ENCODE measurements at regions not wholly inside any gene's neighbourhood (a gene's known extent, or its start where the extent isn't known, plus 50 kb on each side); places are given as distances from the start of the nearest gene placed in this dataset.

GRCh38 chr4:111263836-111264235, 641.0 kb upstream of the PITX2 start:
- in situ Hi-C loops (cut with MboI) (no loop called here), intact Hi-C loops (cut with micrococcal nuclease; ENCODE audit: unreplicated experiment) (no loop called here)
- no peak overlapping the region for H3K9ac ChIP-seq (ENCODE audit: control insufficient read depth, insufficient read depth, low read length)
- no peak overlapping the region for H3K27ac ChIP-seq (ENCODE audit: control insufficient read depth, insufficient read depth)
- WGBS (ENCODE audit: insufficient coverage, insufficient replicate concordance, low lambda C conversion rate, missing lambda C conversion rate) = 23% methylated on average over 5 of the region's 5 CpGs
- CTCF ChIA-PET = no interaction called here
- no peak overlapping the region for H3K4me2 ChIP-seq (ENCODE audit: control insufficient read depth, insufficient read depth)
- DNase-seq (ENCODE audit: low read depth, low spot score) (no peak), ATAC-seq (no peak), FAIRE-seq (no peak)
- H3K4me1 ChIP-seq (ENCODE audit: control insufficient read depth, insufficient read depth, low read length) = no peaks in the 10 kb centered on the region
- SMC1A ChIA-PET (ENCODE audit: uncharacterized antibody, unreplicated experiment) = no interaction called here
- no peak for TF ChIP-seq POLR2A (IDR thresholded peaks at IDR 0.05; ENCODE audit: low read depth, low read length)
- TF ChIP-seq ZNF622 (IDR thresholded peaks at IDR 0.05) = no peak
- no peak for TF ChIP-seq HDAC6 (IDR thresholded peaks at IDR 0.05; ENCODE audit: unreplicated experiment)
- no peak for TF ChIP-seq RCOR1 (conservative IDR thresholded peaks at IDR 0.05; ENCODE audit: low read depth, low read length)
- no peak for TF ChIP-seq CBX5 (IDR thresholded peaks at IDR 0.05; ENCODE audit: low read depth)
- TF ChIP-seq FOXK2 (IDR thresholded peaks at IDR 0.05) = no peak
- TF ChIP-seq IRF4 (IDR thresholded peaks at IDR 0.05; ENCODE audit: low read depth, low read length) = no peak
- TF ChIP-seq, protein P1, sequence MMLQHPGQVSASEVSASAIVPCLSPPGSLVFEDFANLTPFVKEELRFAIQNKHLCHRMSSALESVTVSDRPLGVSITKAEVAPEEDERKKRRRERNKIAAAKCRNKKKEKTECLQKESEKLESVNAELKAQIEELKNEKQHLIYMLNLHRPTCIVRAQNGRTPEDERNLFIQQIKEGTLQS (IDR thresholded peaks at IDR 0.05; ENCODE audit: borderline replicate concordance, extremely low read depth, low read depth, low read length) = no peak
- TF ChIP-seq ZNF687 (IDR thresholded peaks at IDR 0.05) = no peak
- TF ChIP-seq GABPA (IDR thresholded peaks at IDR 0.05; ENCODE audit: low read depth) = no peak
- no peak for TF ChIP-seq ZNF274 (IDR thresholded peaks at IDR 0.05; ENCODE audit: insufficient read depth, insufficient read length)
- TF ChIP-seq SMAD5 (IDR thresholded peaks at IDR 0.05; ENCODE audit: low read depth) = no peak
- no peak for TF ChIP-seq BCL11A (IDR thresholded peaks at IDR 0.05; ENCODE audit: low read depth, low read length)
- TF ChIP-seq CTCF (IDR thresholded peaks at IDR 0.05 in 2 of 3, conservative IDR thresholded peaks at IDR 0.05 in 1 of 3; ENCODE audit: control insufficient read depth in 2 of 3, extremely low read depth in 1 of 3, insufficient read depth in 1 of 3, low read depth in 3 of 3, low read length in 3 of 3) = no peak
- TF ChIP-seq HDAC2 (IDR thresholded peaks at IDR 0.05) = no peak
- TF ChIP-seq CHD2 (IDR thresholded peaks at IDR 0.05; ENCODE audit: borderline replicate concordance, low read depth, low read length) = no peak
- no peak overlapping the region for H2AFZ ChIP-seq (ENCODE audit: control insufficient read depth, low read depth, low read length)
- H3K36me3 ChIP-seq (ENCODE audit: control insufficient read depth in 2 of 2, insufficient read depth in 2 of 2, low read length in 1 of 2) = no peaks in the 10 kb centered on the region
- POLR2A ChIA-PET = no interaction called here
- BruUV-seq (replicated peaks) = no TSS peak
- no peaks in the 10 kb centered on the region for H3K9me3 ChIP-seq (replicated peaks; ENCODE audit: control insufficient read depth, insufficient read depth, low read length)
- H3K79me2 ChIP-seq (ENCODE audit: control insufficient read depth, insufficient read depth, low read length) = no peaks in the 10 kb centered on the region
- no peaks in the 10 kb centered on the region for H4K20me1 ChIP-seq (ENCODE audit: control insufficient read depth, insufficient read depth)
- RAD21 ChIA-PET (ENCODE audit: unreplicated experiment) = no interaction called here
- no peak overlapping the region for H3K4me3 ChIP-seq
- peaks cover 0 to 4% of the 10 kb centered on the region in 2 experiments; a peak in 1 of 4 replicates for H3K27me3 ChIP-seq (replicated peaks in 1 of 2; ENCODE audit: control insufficient read depth in 2 of 2, insufficient read depth in 2 of 2, low read length in 1 of 2)
